Lung (tissue), 11 donors: ENCODE measurements at regions not wholly inside any gene's neighbourhood (a gene's known extent, or its start where the extent isn't known, plus 50 kb on each side); places are given as distances from the start of the nearest gene placed in this dataset.

Experiments
- ATAC-seq: fragments of 200-7000 bp; cut with Tn5 transposase; one replicate; pipeline ENCODE4 v1.9.1; 2020; ENCODE audit warnings: moderate number of reproducible peaks; ENCODE audit not compliant: insufficient read depth, low FRiP score
- DNase-seq, 3 donors: peaks; one replicate each; pipeline ENCODE4 v3.0.0-alpha.2; 2013 to 2017
- H3K27ac ChIP-seq, 2 donors: one replicate each; pipeline ENCODE4 v1.5.1; 2013; ENCODE audit warnings: mild to moderate bottlenecking in 2 of 2, moderate library complexity in 2 of 2, control low read depth in 1 of 2, inconsistent platforms in 1 of 2, low read depth in 1 of 2, low read length in 1 of 2
- H3K27me3 ChIP-seq, 3 donors: one replicate each; pipeline ENCODE4 v1.5.1; 2013; ENCODE audit warnings: low read length in 2 of 3; ENCODE audit not compliant: control insufficient read depth in 3 of 3, insufficient read depth in 3 of 3
- H3K36me3 ChIP-seq, 4 donors: one replicate each; pipeline ENCODE4 v1.5.1; 2013; ENCODE audit warnings: low read length in 4 of 4, mild to moderate bottlenecking in 1 of 4, moderate library complexity in 1 of 4; ENCODE audit not compliant: control insufficient read depth in 4 of 4, insufficient read depth in 4 of 4
- H3K4me1 ChIP-seq, 5 donors: one replicate each; pipeline ENCODE4 v1.5.1; 2013; ENCODE audit warnings: low read length in 5 of 5, mild to moderate bottlenecking in 2 of 5, moderate library complexity in 1 of 5; ENCODE audit not compliant: control insufficient read depth in 5 of 5, insufficient read depth in 5 of 5
- H3K4me3 ChIP-seq: one replicate; pipeline ENCODE4 v1.5.1; 2013; ENCODE audit warnings: mild to moderate bottlenecking, control low read depth, moderate library complexity
- H3K9ac ChIP-seq, 2 donors: one replicate each; pipeline ENCODE4 v1.5.1; 2013; ENCODE audit warnings: low read length in 2 of 2, control low read depth in 1 of 2; ENCODE audit not compliant: insufficient read depth in 1 of 2
- H3K9me3 ChIP-seq, 4 donors: one replicate each; pipeline ENCODE4 v1.5.1; 2013; ENCODE audit warnings: low read length in 3 of 4, mild to moderate bottlenecking in 1 of 4, moderate library complexity in 1 of 4; ENCODE audit not compliant: control insufficient read depth in 4 of 4, insufficient read depth in 3 of 4
- CTCF ChIP-seq: IDR thresholded peaks from 2 replicates; pipeline ENCODE4 v1.5.1; 2012; ENCODE audit warnings: mild to moderate bottlenecking; ENCODE audit errors: control extremely low read depth, extremely low read depth
- WGBS, 2 donors: extraction: QIAGEN DNeasy Blood & Tissue Kit; methylation state at CpG; one replicate each; pipeline ENCODE4 v1.1.7; 2013; 5-methylcytosine and 5-hydroxymethylcytosine counted together
- donor health status: control.
- donor health status: control.
- donor health status: Bipolar disorder and iron deficiency.
- donor health status: healthy.
- donor health status: DM: yes; HTN: yes; CAD: no.

- peaks cover 0 to 2% (median 0%) of the 10 kb centered on the region in 4 donors for H3K9me3 ChIP-seq
- DNase-seq (no peak), ATAC-seq (no peak)
- no peaks in the 10 kb centered on the region for H3K36me3 ChIP-seq
- no peak overlapping the region for H3K9ac ChIP-seq
- no peaks in the 10 kb centered on the region for H3K27me3 ChIP-seq
- no peak overlapping the region for H3K4me3 ChIP-seq
- 55 to 82% methylated on average over 3 of the region's 3 CpGs for WGBS, 2 donors
- no peak for TF ChIP-seq CTCF
- no peak overlapping the region for H3K27ac ChIP-seq
- peaks cover 3 to 21% (median 8%) of the 10 kb centered on the region in 5 donors for H3K4me1 ChIP-seq
Observed at GRCh38 chr13:48583859-48584311, 51.0 kb upstream of the RCBTB2 start.

- Histone ChIP-seq H3K27me3 (no peaks in the 10 kb centered on the region), H3K4me3 (no peak overlapping the region), H3K4me1 (peaks cover 3 to 21% (median 8%) of the 10 kb centered on the region in 5 donors), H3K9ac (no peak overlapping the region), H3K27ac (no peak overlapping the region), H3K9me3 (peaks cover 0 to 2% (median 0%) of the 10 kb centered on the region in 4 donors), H3K36me3 (no peaks in the 10 kb centered on the region)
- 24 to 58% methylated on average over 2 of the region's 2 CpGs for WGBS, 2 donors
- DNase-seq, result peak in 2 of 3 donors; percentile 66 to 71
- ATAC-seq, result no peak
- no peak for TF ChIP-seq CTCF
Observed at GRCh38 chr13:48585456-48585840, 52.6 kb upstream of the RCBTB2 start.

GRCh38 chr13:48586591-48587103, 53.8 kb upstream of the RCBTB2 start:
- Histone ChIP-seq H3K27ac (no peak overlapping the region), H3K27me3 (no peaks in the 10 kb centered on the region), H3K4me1 (peaks cover 3 to 21% (median 8%) of the 10 kb centered on the region in 5 donors), H3K9me3 (peaks cover 0 to 2% (median 0%) of the 10 kb centered on the region in 4 donors), H3K36me3 (no peaks in the 10 kb centered on the region), H3K9ac (no peak overlapping the region), H3K4me3 (no peak overlapping the region)
- 19 to 21% methylated on average over 5 of the region's 5 CpGs for WGBS, 2 donors
- ATAC-seq (peak; percentile 21), DNase-seq (peak; percentile 56 to 84 (median 63))
- no peak for TF ChIP-seq CTCF

GRCh38 chr13:48588120-48588519, 55.2 kb upstream of the RCBTB2 start:
- Histone ChIP-seq H3K36me3 (no peaks in the 10 kb centered on the region), H3K4me3 (no peak overlapping the region), H3K4me1 (peaks cover 3 to 21% (median 8%) of the 10 kb centered on the region in 5 donors), H3K9me3 (peaks cover 0 to 2% (median 0%) of the 10 kb centered on the region in 4 donors), H3K27me3 (no peaks in the 10 kb centered on the region), H3K27ac (no peak overlapping the region), H3K9ac (no peak overlapping the region)
- TF ChIP-seq CTCF, result no peak
- 99 to 100% methylated on average over 2 of the region's 2 CpGs for WGBS, 2 donors
- DNase-seq, result no peak
- no peak for ATAC-seq
